OCI-LY7 (cell line): ENCODE measurements at regions not wholly inside any gene's neighbourhood (a gene's known extent, or its start where the extent isn't known, plus 50 kb on each side); places are given as distances from the start of the nearest gene placed in this dataset.

Experiments used
- BruUV-seq: library from RNA; stranded (reverse); fragments of 400-500 nt; replicated peaks from 2 replicates; lab custom pipeline; 2021; lab: Mats Ljungman, UMichigan
- CTCF ChIA-PET: fragments of 300-600 bp; sonication (Branson Sonifier 250); formaldehyde crosslinking; loops from one replicate; lab custom pipeline; 2022; ENCODE audit warnings: antibody characterized with exemption; ENCODE audit not compliant: unreplicated experiment; lab: Charles Lee
- POLR2A ChIA-PET: fragments of 300-600 bp; sonication (Branson Sonifier 250); formaldehyde crosslinking; loops from one replicate; lab custom pipeline; 2022; ENCODE audit warnings: antibody characterized with exemption; lab: Charles Lee
- DNase-seq: peaks from one replicate; pipeline ENCODE4 v3.0.0-alpha.2; 2015; ENCODE audit warnings: low spot score
- H2AFZ ChIP-seq: fragments of 200-600 bp; sonication (generic), shearing (Covaris generic); 2 replicates; pipeline ENCODE4 v1.6.1; 2014; ENCODE audit warnings: mild to moderate bottlenecking, antibody characterized with exemption, low read length, moderate library complexity
- H3K27ac ChIP-seq: fragments of 200-600 bp; sonication (generic); 2 replicates; pipeline ENCODE4 v1.5.1; 2014; ENCODE audit warnings: mixed run types, low read depth, mild to moderate bottlenecking, moderate library complexity, low read length, inconsistent platforms; ENCODE audit not compliant: poor library complexity, severe bottlenecking
- H3K36me3 ChIP-seq: fragments of 200-600 bp; sonication (generic); 2 replicates; pipeline ENCODE4 v1.6.1; 2014; ENCODE audit warnings: mild to moderate bottlenecking, antibody characterized with exemption, low read length, moderate library complexity, mixed read lengths; ENCODE audit not compliant: insufficient read depth
- H3K4me1 ChIP-seq: fragments of 200-600 bp; sonication (generic); 2 replicates; pipeline ENCODE4 v1.5.1; 2014; ENCODE audit warnings: mild to moderate bottlenecking, low read length; ENCODE audit not compliant: insufficient read depth, poor library complexity, severe bottlenecking
- H3K4me2 ChIP-seq: fragments of 200-600 bp; sonication (generic); 2 replicates; pipeline ENCODE4 v1.6.1; 2014; ENCODE audit warnings: mild to moderate bottlenecking, low read length
- H3K4me3 ChIP-seq: fragments of 200-600 bp; sonication (generic); 2 replicates; pipeline ENCODE4 v1.5.1; 2014; ENCODE audit warnings: mild to moderate bottlenecking, low read depth, low read length; ENCODE audit not compliant: poor library complexity, severe bottlenecking
- H3K79me2 ChIP-seq: fragments of 200-600 bp; sonication (generic); 2 replicates; pipeline ENCODE4 v1.6.1; 2016; ENCODE audit warnings: low read depth, mild to moderate bottlenecking, low read length, moderate library complexity, mixed read lengths; ENCODE audit not compliant: insufficient read depth
- H3K9me2 ChIP-seq: fragments of 200-600 bp; sonication (generic); 2 replicates; pipeline ENCODE4 v1.6.1; 2016; ENCODE audit warnings: mild to moderate bottlenecking, low read length, mixed read lengths; ENCODE audit not compliant: insufficient read depth
- H3K9me3 ChIP-seq: fragments of 200-600 bp; sonication (generic); 2 replicates; pipeline ENCODE4 v1.6.1; 2014; ENCODE audit warnings: mild to moderate bottlenecking, mixed run types, low read length, mixed read lengths
- H4K20me1 ChIP-seq: fragments of 200-600 bp; sonication (generic); 2 replicates; pipeline ENCODE4 v1.6.1; 2014; ENCODE audit warnings: mild to moderate bottlenecking, antibody characterized with exemption, low read length, moderate library complexity, mixed read lengths; ENCODE audit not compliant: insufficient read depth
- EZH2phosphoT487 ChIP-seq: fragments of 200-600 bp; sonication (generic); IDR thresholded peaks from 2 replicates; pipeline ENCODE4 v1.6.1; 2018; ENCODE audit warnings: low read depth, borderline replicate concordance, mild to moderate bottlenecking, mixed run types, antibody characterized with exemption, low read length, moderate library complexity, mixed read lengths
- intact Hi-C: fragments of 100-400 bp; cut with micrococcal nuclease; formaldehyde crosslinking; loops from one replicate; pipeline ENCODE4 v1.10.0; 2022; ENCODE audit not compliant: unreplicated experiment
- TF ChIP-seq, protein P1 (sequence below): fragments of 200-600 bp; sonication (generic); conservative IDR thresholded peaks from 2 replicates; pipeline ENCODE4 v1.5.1; 2014; ENCODE audit warnings: mild to moderate bottlenecking, antibody characterized with exemption, low read length, moderate library complexity, mixed read lengths

DNA sequence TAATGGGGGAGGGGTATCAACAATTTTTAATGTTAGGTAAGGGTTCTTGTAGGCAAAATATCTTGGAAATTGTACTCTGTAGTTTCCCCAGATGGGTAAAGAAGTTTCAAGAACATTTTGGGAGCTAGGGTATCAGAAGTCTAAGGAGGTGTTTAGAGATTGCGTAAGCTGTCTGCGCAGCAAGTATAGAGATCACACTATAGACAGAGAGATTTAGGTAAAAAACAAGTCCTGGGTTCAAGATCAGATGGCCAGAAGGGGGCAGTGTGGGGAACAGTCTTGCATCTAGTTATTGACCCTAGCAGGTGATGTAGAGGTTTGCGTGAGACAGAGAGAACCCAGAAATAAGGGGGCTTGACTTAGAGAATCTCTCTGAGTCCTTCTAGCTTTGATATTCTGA, 80.8 kb downstream of the S1PR1 start:
- no peak overlapping the region for H3K4me3 ChIP-seq
- H3K9me2 ChIP-seq: no peaks in the 10 kb centered on the region
- intact Hi-C loops: no loop called here
- POLR2A ChIA-PET: interaction anchor here (0.7 to 1.5 kb wide), 3 partner anchors 12 to 307 kb away, joined by 3 to 11 read pairs (median 5); no protein-coding TSS in a partner anchor
- no peak for DNase-seq
- H2AFZ ChIP-seq: no peak overlapping the region
- CTCF ChIA-PET: no interaction called here
- no peaks in the 10 kb centered on the region for H3K36me3 ChIP-seq
- TF ChIP-seq, protein P1, sequence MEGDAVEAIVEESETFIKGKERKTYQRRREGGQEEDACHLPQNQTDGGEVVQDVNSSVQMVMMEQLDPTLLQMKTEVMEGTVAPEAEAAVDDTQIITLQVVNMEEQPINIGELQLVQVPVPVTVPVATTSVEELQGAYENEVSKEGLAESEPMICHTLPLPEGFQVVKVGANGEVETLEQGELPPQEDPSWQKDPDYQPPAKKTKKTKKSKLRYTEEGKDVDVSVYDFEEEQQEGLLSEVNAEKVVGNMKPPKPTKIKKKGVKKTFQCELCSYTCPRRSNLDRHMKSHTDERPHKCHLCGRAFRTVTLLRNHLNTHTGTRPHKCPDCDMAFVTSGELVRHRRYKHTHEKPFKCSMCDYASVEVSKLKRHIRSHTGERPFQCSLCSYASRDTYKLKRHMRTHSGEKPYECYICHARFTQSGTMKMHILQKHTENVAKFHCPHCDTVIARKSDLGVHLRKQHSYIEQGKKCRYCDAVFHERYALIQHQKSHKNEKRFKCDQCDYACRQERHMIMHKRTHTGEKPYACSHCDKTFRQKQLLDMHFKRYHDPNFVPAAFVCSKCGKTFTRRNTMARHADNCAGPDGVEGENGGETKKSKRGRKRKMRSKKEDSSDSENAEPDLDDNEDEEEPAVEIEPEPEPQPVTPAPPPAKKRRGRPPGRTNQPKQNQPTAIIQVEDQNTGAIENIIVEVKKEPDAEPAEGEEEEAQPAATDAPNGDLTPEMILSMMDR: peak; percentile 49; the same call in 1 of the 2 replicates
- TF ChIP-seq EZH2phosphoT487: no peak
- no TSS peak for BruUV-seq
- no peak overlapping the region for H3K4me2 ChIP-seq
- no peaks in the 10 kb centered on the region for H3K9me3 ChIP-seq
- no peak overlapping the region for H3K27ac ChIP-seq
- H3K4me1 ChIP-seq: no peaks in the 10 kb centered on the region
- H3K79me2 ChIP-seq: no peaks in the 10 kb centered on the region
- H4K20me1 ChIP-seq: no peaks in the 10 kb centered on the region

GRCh38 chr1:101323535-101323934, 86.7 kb downstream of the S1PR1 start:
- Histone ChIP-seq H3K9me3 (no peaks in the 10 kb centered on the region), H2AFZ (no peak overlapping the region), H3K9me2 (no peaks in the 10 kb centered on the region), H3K36me3 (no peaks in the 10 kb centered on the region), H3K79me2 (no peaks in the 10 kb centered on the region), H3K4me3 (no peak overlapping the region), H3K4me1 (no peaks in the 10 kb centered on the region), H3K4me2 (no peak overlapping the region), H4K20me1 (no peaks in the 10 kb centered on the region), H3K27ac (no peak overlapping the region)
- intact Hi-C loops: no loop called here
- CTCF ChIA-PET: no interaction called here
- DNase-seq: no peak
- no TSS peak for BruUV-seq
- POLR2A ChIA-PET: interaction anchor here (0.6 kb wide), 2 partner anchors 195 to 1109 kb away, joined by 3 to 5 read pairs; no protein-coding TSS in a partner anchor
- TF ChIP-seq, protein P1: no peak
- TF ChIP-seq EZH2phosphoT487: no peak

DNA sequence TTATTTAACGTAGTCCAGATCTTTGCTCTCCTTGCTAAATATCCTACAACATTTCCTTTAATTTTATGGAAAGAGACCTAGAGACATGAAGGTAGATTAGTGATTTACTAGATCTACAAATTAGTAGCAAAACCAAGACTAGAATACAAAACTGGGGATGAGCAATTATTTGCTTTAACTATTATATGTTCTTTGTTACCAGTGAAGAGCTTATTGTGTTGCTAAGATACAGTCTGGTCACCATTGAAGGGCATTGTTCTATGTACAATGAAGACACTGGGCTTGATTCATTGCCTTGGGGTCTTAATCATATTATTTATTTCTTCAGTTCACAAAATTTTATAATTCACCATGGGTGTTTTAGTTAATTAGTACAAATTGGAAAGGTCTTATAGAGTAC, 88.3 kb downstream of the S1PR1 start:
- DNase-seq: no peak
- intact Hi-C loops: no loop called here
- POLR2A ChIA-PET: no interaction called here
- Histone ChIP-seq H3K79me2 (no peaks in the 10 kb centered on the region), H3K9me3 (no peaks in the 10 kb centered on the region), H3K4me3 (no peak overlapping the region), H3K9me2 (no peaks in the 10 kb centered on the region), H2AFZ (no peak overlapping the region), H3K36me3 (no peaks in the 10 kb centered on the region), H3K4me1 (no peaks in the 10 kb centered on the region), H3K27ac (no peak overlapping the region), H4K20me1 (no peaks in the 10 kb centered on the region), H3K4me2 (no peak overlapping the region)
- no peak for TF ChIP-seq EZH2phosphoT487
- TF ChIP-seq, protein P1: no peak
- no TSS peak for BruUV-seq
- CTCF ChIA-PET: no interaction called here
